D721Med (cell line): ENCODE measurements at regions not wholly inside any gene's neighbourhood (a gene's known extent, or its start where the extent isn't known, plus 50 kb on each side); places are given as distances from the start of the nearest gene placed in this dataset.

ENCODE experiments used
- DNase-seq: peaks from one replicate; pipeline ENCODE4 v3.0.0; 2011; ENCODE audit warnings: low spot score; ENCODE audit not compliant: insufficient read length
- FAIRE-seq: peaks from 2 replicates; lab custom pipeline; 2011; peaks lifted over from hg19 to GRCh38; lab: Jason Lieb, UNC
- CTCF ChIP-seq: IDR thresholded peaks from 2 replicates; pipeline ENCODE4 v1.5.1; 2012; ENCODE audit warnings: mild to moderate bottlenecking, control low read depth; ENCODE audit not compliant: insufficient read depth; ENCODE audit errors: missing control alignments

DNA sequence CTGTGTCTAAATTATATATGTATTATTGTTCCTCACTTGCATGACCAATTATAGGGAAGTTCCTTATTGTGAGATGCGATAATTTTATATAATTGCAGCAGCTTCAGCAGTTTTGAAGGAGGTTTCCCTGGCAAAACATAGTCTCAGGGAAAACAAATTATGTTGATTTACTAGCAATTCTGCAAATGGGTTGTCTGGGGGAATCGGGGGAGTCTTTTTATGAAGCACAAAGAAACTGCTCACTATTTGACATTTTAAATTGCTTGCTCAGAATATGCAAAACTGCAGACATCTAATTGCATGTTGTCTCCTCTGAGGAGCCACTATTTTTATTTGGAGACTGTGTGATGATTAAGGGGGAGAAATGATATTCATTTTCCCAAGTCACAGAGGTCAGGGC is 361.6 kb downstream of the YTHDC2 start:
- DNase-seq (no peak), FAIRE-seq (no peak)
- no peak for TF ChIP-seq CTCF

DNA sequence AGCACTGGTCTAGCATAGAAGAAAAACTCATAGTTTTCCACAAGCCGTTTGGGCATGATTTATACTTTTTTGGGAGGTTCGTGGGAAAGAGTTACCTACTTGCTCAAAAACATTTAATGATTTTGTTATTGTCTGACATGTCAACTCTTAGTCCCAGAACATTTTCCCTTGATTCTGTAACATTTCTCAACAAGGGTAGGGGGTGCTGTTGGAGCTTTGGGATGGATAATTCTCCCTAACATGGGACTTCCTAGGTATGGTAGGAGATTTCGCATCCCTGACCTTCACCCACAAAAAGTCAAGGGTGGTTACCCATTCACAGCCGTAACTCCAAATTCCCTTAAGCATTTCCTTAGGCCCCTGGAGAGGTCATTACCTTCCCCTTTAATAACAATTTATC is 378.0 kb downstream of the YTHDC2 start:
- no peak for TF ChIP-seq CTCF
- FAIRE-seq (no peak), DNase-seq (no peak)

DNA sequence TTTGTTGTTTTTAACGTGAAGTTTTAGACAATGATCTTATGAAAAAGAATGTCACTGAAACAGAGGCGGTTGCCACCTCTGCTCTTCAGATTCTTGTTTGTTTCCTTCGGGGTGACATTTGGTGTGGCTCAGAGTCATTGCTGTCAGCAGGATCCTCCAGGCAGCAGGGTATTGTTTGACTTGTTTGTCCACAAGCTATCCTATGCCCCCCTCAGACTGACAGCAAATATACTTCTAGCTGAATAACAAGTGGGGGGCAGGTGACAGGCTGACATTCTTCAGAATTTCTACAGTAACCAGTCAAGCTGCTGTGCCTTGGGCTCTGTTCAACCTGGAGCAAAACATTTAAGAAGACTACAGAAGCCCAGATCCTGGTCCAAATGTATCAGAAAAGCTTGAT is 383.3 kb downstream of the YTHDC2 start:
- no peak for FAIRE-seq
- TF ChIP-seq CTCF, result no peak
- DNase-seq, result no peak

GRCh38 chr5:113897748-113898147 is 384.3 kb downstream of the YTHDC2 start:
- DNase-seq (no peak), FAIRE-seq (no peak)
- no peak for TF ChIP-seq CTCF

DNA sequence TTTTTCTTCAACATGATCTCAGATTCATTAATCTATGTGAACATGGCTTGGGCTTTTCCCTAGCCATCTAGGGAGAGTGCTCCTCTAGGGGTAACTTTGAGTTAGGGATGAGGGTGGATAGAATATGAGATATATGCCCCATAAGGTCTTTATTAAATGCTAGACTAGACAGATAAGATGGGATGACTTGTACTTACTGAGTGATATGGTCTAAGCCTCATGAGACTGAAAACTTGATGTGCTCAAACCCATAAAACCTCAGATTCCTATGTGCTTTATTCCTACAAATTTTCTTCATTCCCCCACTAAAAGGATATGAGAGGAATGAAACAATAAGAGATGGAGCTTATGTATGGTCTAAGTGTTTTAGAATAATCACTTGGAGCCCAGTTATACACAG is 386.6 kb downstream of the YTHDC2 start:
- DNase-seq (no peak), FAIRE-seq (no peak)
- no peak for TF ChIP-seq CTCF

- DNase-seq (no peak), FAIRE-seq (no peak)
- TF ChIP-seq CTCF, result no peak
These were observed 387.3 kb downstream of the YTHDC2 start for GRCh38 chr5:113900816-113901215.

DNA sequence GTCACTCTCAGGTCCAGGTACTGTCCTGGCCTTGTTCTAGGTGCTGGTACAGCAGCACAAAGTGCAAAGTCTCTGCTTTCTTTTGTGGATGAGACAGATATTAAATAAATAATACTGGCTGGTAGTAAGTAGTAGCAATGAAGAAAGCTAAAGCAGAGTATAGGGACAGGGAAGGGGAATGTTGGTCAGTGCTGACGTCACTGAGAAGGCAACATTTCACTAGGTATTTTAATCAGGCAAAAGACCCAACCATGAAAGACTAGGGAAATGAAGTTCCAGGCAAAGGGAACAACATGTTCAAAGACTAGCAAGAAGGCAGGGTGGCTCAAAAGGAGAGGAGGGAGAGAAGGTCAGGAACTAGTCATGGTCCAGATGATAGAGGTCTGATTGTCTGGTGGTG is 388.2 kb downstream of the YTHDC2 start:
- FAIRE-seq (no peak), DNase-seq (no peak)
- TF ChIP-seq CTCF, result no peak
